ENCODE measurements at regions not wholly inside any gene's neighbourhood (a gene's known extent, or its start where the extent isn't known, plus 50 kb on each side); places are given as distances from the start of the nearest gene placed in this dataset.
"Not testable (repeated sequence)": the region's sequence is repeated elsewhere in the genome, so short reads cannot be mapped to it uniquely, and the experiment has no call there.

- 91% methylated on average over 29 of the region's 29 CpGs for WGBS
- not testable (repeated sequence) for H3K4me3 ChIP-seq (ENCODE audit: low read depth, low read length); H3K4me1 ChIP-seq (ENCODE audit: insufficient read depth); DNase-seq (ENCODE audit: extremely low spot score); H3K36me3 ChIP-seq (ENCODE audit: insufficient read depth); H3K27ac ChIP-seq (ENCODE audit: low read depth)
These were observed 142.3 kb downstream of the TMEM121 start for GRCh38 chr14:105668471-105669230.

GRCh38 chr14:105669231-105669610 is 142.8 kb downstream of the TMEM121 start:
- H3K36me3 ChIP-seq (ENCODE audit: insufficient read depth); H3K4me1 ChIP-seq (ENCODE audit: insufficient read depth); H3K27ac ChIP-seq (ENCODE audit: low read depth); H3K4me3 ChIP-seq (ENCODE audit: low read depth, low read length); DNase-seq (ENCODE audit: extremely low spot score): not testable (repeated sequence)
- 94% methylated on average over 7 of the region's 7 CpGs for WGBS

GRCh38 chr14:105669646-105670045 is 143.3 kb downstream of the TMEM121 start:
- not testable (repeated sequence) for H3K4me1 ChIP-seq (ENCODE audit: insufficient read depth); H3K4me3 ChIP-seq (ENCODE audit: low read depth, low read length); H3K36me3 ChIP-seq (ENCODE audit: insufficient read depth); DNase-seq (ENCODE audit: extremely low spot score); H3K27ac ChIP-seq (ENCODE audit: low read depth)
- 95% methylated on average over 16 of the region's 16 CpGs for WGBS

GRCh38 chr14:105672450-105673200 is 146.2 kb downstream of the TMEM121 start:
- not testable (repeated sequence) for H3K4me3 ChIP-seq (ENCODE audit: low read depth, low read length); DNase-seq (ENCODE audit: extremely low spot score); H3K27ac ChIP-seq (ENCODE audit: low read depth); H3K4me1 ChIP-seq (ENCODE audit: insufficient read depth); H3K36me3 ChIP-seq (ENCODE audit: insufficient read depth)
- 90% methylated on average over 32 of the region's 55 CpGs for WGBS

GRCh38 chr14:105675433-105675832 is 149.1 kb downstream of the TMEM121 start:
- not testable (repeated sequence) for DNase-seq (ENCODE audit: extremely low spot score); H3K4me1 ChIP-seq (ENCODE audit: insufficient read depth); H3K4me3 ChIP-seq (ENCODE audit: low read depth, low read length); H3K27ac ChIP-seq (ENCODE audit: low read depth); H3K36me3 ChIP-seq (ENCODE audit: insufficient read depth)
- WGBS, result 75% methylated on average over 12 of the region's 14 CpGs

- WGBS, result 74% methylated on average over 13 of the region's 13 CpGs
These were observed 149.7 kb downstream of the TMEM121 start for GRCh38 chr14:105675905-105676670.

GRCh38 chr14:105678057-105678456 is 151.7 kb downstream of the TMEM121 start:
- WGBS, result 87% methylated on average over 21 of the region's 21 CpGs
- H3K36me3 ChIP-seq (ENCODE audit: insufficient read depth); H3K4me1 ChIP-seq (ENCODE audit: insufficient read depth); H3K27ac ChIP-seq (ENCODE audit: low read depth); H3K4me3 ChIP-seq (ENCODE audit: low read depth, low read length); DNase-seq (ENCODE audit: extremely low spot score): not testable (repeated sequence)

More at GRCh38 chr14:105675905-105676670, 149.7 kb downstream of the TMEM121 start:
- not testable (repeated sequence) for DNase-seq (ENCODE audit: extremely low spot score); H3K4me1 ChIP-seq (ENCODE audit: insufficient read depth); H3K4me3 ChIP-seq (ENCODE audit: low read depth, low read length); H3K36me3 ChIP-seq (ENCODE audit: insufficient read depth); H3K27ac ChIP-seq (ENCODE audit: low read depth)

- not testable (repeated sequence) for H3K36me3 ChIP-seq (ENCODE audit: insufficient read depth); DNase-seq (ENCODE audit: extremely low spot score); H3K4me3 ChIP-seq (ENCODE audit: low read depth, low read length); H3K27ac ChIP-seq (ENCODE audit: low read depth); H3K4me1 ChIP-seq (ENCODE audit: insufficient read depth)
- WGBS, result 85% methylated on average over 20 of the region's 54 CpGs
These were observed 152.9 kb downstream of the TMEM121 start for GRCh38 chr14:105678996-105679958.

- not testable (repeated sequence) for H3K4me1 ChIP-seq (ENCODE audit: insufficient read depth); DNase-seq (ENCODE audit: extremely low spot score); H3K4me3 ChIP-seq (ENCODE audit: low read depth, low read length); H3K27ac ChIP-seq (ENCODE audit: low read depth); H3K36me3 ChIP-seq (ENCODE audit: insufficient read depth)
- WGBS, result 24% methylated on average over 18 of the region's 51 CpGs
These were observed 153.8 kb downstream of the TMEM121 start for GRCh38 chr14:105679959-105680735.

- not testable (repeated sequence) for H3K36me3 ChIP-seq (ENCODE audit: insufficient read depth); H3K4me1 ChIP-seq (ENCODE audit: insufficient read depth); H3K27ac ChIP-seq (ENCODE audit: low read depth); DNase-seq (ENCODE audit: extremely low spot score); H3K4me3 ChIP-seq (ENCODE audit: low read depth, low read length)
- 60% methylated on average over 5 of the region's 14 CpGs for WGBS
These were observed 154.3 kb downstream of the TMEM121 start for GRCh38 chr14:105680736-105681098.

- not testable (repeated sequence) for H3K27ac ChIP-seq (ENCODE audit: low read depth); H3K4me3 ChIP-seq (ENCODE audit: low read depth, low read length); DNase-seq (ENCODE audit: extremely low spot score); H3K36me3 ChIP-seq (ENCODE audit: insufficient read depth); H3K4me1 ChIP-seq (ENCODE audit: insufficient read depth)
- WGBS, result 70% methylated on average over 15 of the region's 26 CpGs
These were observed 155.3 kb downstream of the TMEM121 start for GRCh38 chr14:105681606-105682185.

GRCh38 chr14:105682442-105682841 is 156.1 kb downstream of the TMEM121 start:
- H3K4me1 ChIP-seq (ENCODE audit: insufficient read depth); H3K27ac ChIP-seq (ENCODE audit: low read depth); H3K4me3 ChIP-seq (ENCODE audit: low read depth, low read length); DNase-seq (ENCODE audit: extremely low spot score); H3K36me3 ChIP-seq (ENCODE audit: insufficient read depth): not testable (repeated sequence)
- 95% methylated on average over 6 of the region's 15 CpGs for WGBS

Measured in urinary bladder (tissue), 3 donors.